IMR-90 (cell line): ENCODE measurements at regions not wholly inside any gene's neighbourhood (a gene's known extent, or its start where the extent isn't known, plus 50 kb on each side); places are given as distances from the start of the nearest gene placed in this dataset.

Source experiments
- ATAC-seq: fragments of 200-7000 bp; cut with Tn5 transposase; 2 replicates; pipeline ENCODE4 v1.9.1; 2020; ENCODE audit warnings: low read depth, mild to moderate bottlenecking, moderate library complexity
- BruUV-seq: library from RNA; stranded (reverse); fragments of 400-500 nt; replicated peaks from 2 replicates; lab custom pipeline; 2021; lab: Mats Ljungman, UMichigan
- CTCF ChIA-PET: fragments of 300-600 bp; formaldehyde crosslinking; extraction: SDS; loops from one replicate; lab custom pipeline; 2021; ENCODE audit warnings: antibody characterized with exemption; lab: Yijun Ruan, JAX
- POLR2A ChIA-PET: fragments of 300-600 bp; sonication (Branson Sonifier 250); formaldehyde crosslinking; loops from one replicate; lab custom pipeline; 2022; ENCODE audit warnings: antibody characterized with exemption; ENCODE audit not compliant: unreplicated experiment; lab: Charles Lee
- DNase-seq: peaks from one replicate; pipeline ENCODE4 v3.0.0; 2013
- H2AFZ ChIP-seq: replicated peaks from 2 replicates; pipeline ENCODE3; 2013; ENCODE audit warnings: low read length, mild to moderate bottlenecking; ENCODE audit not compliant: poor library complexity
- H2AK5ac ChIP-seq: 2 replicates; pipeline ENCODE4 v1.6.1; 2013; ENCODE audit warnings: low read depth, low read length, inconsistent platforms
- H2AK9ac ChIP-seq: replicated peaks from 2 replicates; pipeline ENCODE3; 2013; ENCODE audit warnings: mild to moderate bottlenecking, low read depth, low read length, moderate library complexity; ENCODE audit not compliant: poor library complexity
- H2BK120ac ChIP-seq: 2 replicates; pipeline ENCODE4 v1.6.1; 2013; ENCODE audit warnings: low read depth, low read length, inconsistent platforms
- H2BK15ac ChIP-seq: 3 replicates; pipeline ENCODE4 v1.6.1; 2013; ENCODE audit warnings: low read depth, low read length, inconsistent platforms
- H2BK20ac ChIP-seq: 2 replicates; pipeline ENCODE4 v1.6.1; 2013; ENCODE audit warnings: low read depth, mild to moderate bottlenecking, inconsistent platforms, low read length, moderate library complexity
- H2BK5ac ChIP-seq: 2 replicates; pipeline ENCODE4 v1.6.1; 2013; ENCODE audit warnings: mild to moderate bottlenecking, low read depth, low read length, inconsistent platforms; ENCODE audit not compliant: poor library complexity, severe bottlenecking
- H3K14ac ChIP-seq: replicated peaks from 2 replicates; pipeline ENCODE4 v1.6.1; 2013; ENCODE audit warnings: low read depth, low read length, inconsistent platforms
- H3K18ac ChIP-seq: 2 replicates; pipeline ENCODE4 v1.6.1; 2013; ENCODE audit warnings: low read depth, low read length, control low read depth
- H3K23ac ChIP-seq: 2 replicates; pipeline ENCODE4 v1.6.1; 2013; ENCODE audit warnings: low read depth, low read length, inconsistent platforms
- H3K27ac ChIP-seq: 2 replicates; pipeline ENCODE4 v1.5.1; 2013; ENCODE audit warnings: mild to moderate bottlenecking, control low read depth, low read length; ENCODE audit not compliant: insufficient read depth
- H3K27me3 ChIP-seq: 2 replicates; pipeline ENCODE4 v1.6.1; 2013; ENCODE audit warnings: low read length; ENCODE audit not compliant: control insufficient read depth, insufficient read depth
- H3K36me3 ChIP-seq: 2 replicates; pipeline ENCODE4 v1.6.1; 2013; ENCODE audit warnings: low read length, mixed read lengths; ENCODE audit not compliant: control insufficient read depth, insufficient read depth
- H3K4ac ChIP-seq: 2 replicates; pipeline ENCODE4 v1.6.1; 2013; ENCODE audit warnings: low read depth, low read length, inconsistent platforms
- H3K4me1 ChIP-seq: 2 replicates; pipeline ENCODE4 v1.6.1; 2013; ENCODE audit warnings: low read length, mixed read lengths; ENCODE audit not compliant: control insufficient read depth, insufficient read depth
- H3K4me2 ChIP-seq: 2 replicates; pipeline ENCODE4 v1.6.1; 2013; ENCODE audit warnings: low read depth, mild to moderate bottlenecking, control low read depth, low read length, moderate library complexity
- H3K4me3 ChIP-seq: 2 replicates; pipeline ENCODE4 v1.5.1; 2013; ENCODE audit warnings: low read depth, mild to moderate bottlenecking, control low read depth, low read length, moderate library complexity; ENCODE audit not compliant: insufficient read depth
- H3K56ac ChIP-seq: 2 replicates; pipeline ENCODE4 v1.6.1; 2013; ENCODE audit warnings: low read length, inconsistent platforms; ENCODE audit not compliant: insufficient read depth; ENCODE audit errors: extremely low read depth
- H3K79me1 ChIP-seq, 2 experiments: 2 replicates each; pipeline ENCODE4 v1.6.1; 2013; ENCODE audit warnings: low read length in 2 of 2, inconsistent platforms in 1 of 2, low read depth in 1 of 2
- H3K9ac ChIP-seq: 2 replicates; pipeline ENCODE4 v1.6.1; 2013; ENCODE audit warnings: low read depth, low read length, control low read depth
- H3K9me1 ChIP-seq: 2 replicates; pipeline ENCODE4 v1.6.1; 2013; ENCODE audit warnings: low read length, inconsistent platforms; ENCODE audit not compliant: insufficient read depth
- H3K9me3 ChIP-seq: 2 replicates; pipeline ENCODE4 v1.6.1; 2013; ENCODE audit warnings: low read length; ENCODE audit not compliant: control insufficient read depth, insufficient read depth
- H4K20me1 ChIP-seq: 2 replicates; pipeline ENCODE4 v1.6.1; 2013; ENCODE audit warnings: low read length, inconsistent platforms; ENCODE audit not compliant: insufficient read depth
- H4K5ac ChIP-seq: 2 replicates; pipeline ENCODE4 v1.6.1; 2013; ENCODE audit warnings: mild to moderate bottlenecking, low read depth, low read length, control low read depth
- H4K8ac ChIP-seq, 2 experiments: 2 replicates each; pipeline ENCODE4 v1.6.1; 2013; ENCODE audit warnings: low read depth in 2 of 2, low read length in 2 of 2, control low read depth in 1 of 2, inconsistent platforms in 1 of 2
- H4K91ac ChIP-seq: 2 replicates; pipeline ENCODE4 v1.6.1; 2013; ENCODE audit warnings: low read depth, low read length, inconsistent platforms; ENCODE audit not compliant: insufficient read depth
- CHD1 ChIP-seq: IDR thresholded peaks from 2 replicates; pipeline ENCODE4 v1.6.1; 2012; ENCODE audit warnings: low read depth, low read length, improper control_type of control experiment
- RAD21 ChIP-seq: IDR thresholded peaks from 2 replicates; pipeline ENCODE4 v1.6.1; 2012; ENCODE audit warnings: low read length, improper control_type of control experiment
- WGBS, 2 experiments: methylation state at CpG; one replicate each; pipeline versions ENCODE4 v1.1.5 to v1.1.7; 2013; ENCODE audit warnings: missing lambda C conversion rate in 2 of 2; ENCODE audit not compliant: insufficient read length in 1 of 2; ENCODE audit errors: extremely low coverage in 2 of 2; 5-methylcytosine and 5-hydroxymethylcytosine counted together
- dilution Hi-C: fragments of 300-500 bp; cut with HindIII; formaldehyde crosslinking; loops from one replicate; pipeline ENCODE4 v1.14.3; 2018; ENCODE audit warnings: low sequenced_read_pairs; ENCODE audit not compliant: unreplicated experiment
- in situ Hi-C: fragments of 300-500 bp; cut with MboI; formaldehyde crosslinking; loops from 3 replicates; pipeline ENCODE4 v1.14.3; 2019; ENCODE audit warnings: low sequenced_read_pairs, inconsistent platforms, mixed read lengths
- intact Hi-C: fragments of 100-400 bp; cut with micrococcal nuclease; formaldehyde crosslinking; loops from 2 replicates; pipeline ENCODE4 v1.10.0; 2022

DNA sequence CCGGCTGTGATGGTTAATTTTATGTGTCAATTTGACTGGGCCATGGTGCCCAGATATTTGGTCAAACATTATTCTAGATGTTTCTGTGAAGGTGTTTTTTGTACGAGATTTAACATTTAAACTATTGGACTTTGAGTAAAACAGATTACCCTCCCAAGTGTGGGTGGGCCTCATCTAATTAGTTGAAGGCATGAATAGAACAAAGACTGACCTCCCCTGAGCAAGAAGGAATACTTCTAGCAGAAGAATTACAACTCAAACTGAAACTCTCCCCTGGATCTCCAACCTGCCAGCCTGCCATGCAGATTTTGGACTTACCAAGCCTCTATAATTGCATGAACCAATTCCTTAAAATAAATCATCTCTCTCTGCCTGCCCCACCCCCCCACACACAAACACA lies 132.5 kb downstream of the DHX15 start:
- Histone ChIP-seq H2BK120ac (no peak overlapping the region), H2BK20ac (no peak overlapping the region), H2AFZ (no peak overlapping the region), H4K8ac (no peak overlapping the region), H3K79me1 (no peaks in the 10 kb centered on the region), H3K9ac (no peak overlapping the region), H3K18ac (no peak overlapping the region), H4K20me1 (no peaks in the 10 kb centered on the region), H2AK5ac (no peak overlapping the region), H3K14ac (no peak overlapping the region), H3K4me2 (no peak overlapping the region), H2AK9ac (no peak overlapping the region), H2BK15ac (no peak overlapping the region), H3K27ac (no peak overlapping the region), H3K36me3 (no peaks in the 10 kb centered on the region), H3K4me3 (no peak overlapping the region), H3K9me1 (no peaks in the 10 kb centered on the region), H3K27me3 (peaks cover 1% of the 10 kb centered on the region), H4K91ac (no peak overlapping the region), H2BK5ac (no peak overlapping the region), H3K4me1 (no peaks in the 10 kb centered on the region), H3K56ac (no peak overlapping the region), H3K9me3 (peaks cover 2% of the 10 kb centered on the region; the same call in 1 of the 2 replicates), H4K5ac (no peak overlapping the region), H3K23ac (no peak overlapping the region), H3K4ac (no peak overlapping the region)
- no TSS peak for BruUV-seq
- DNase-seq (no peak), ATAC-seq (no peak)
- ChIA-PET POLR2A (no interaction called here), CTCF (no interaction called here)
- intact Hi-C loops: no loop called here
- no CpG with 5 or more reads among the region's 2 CpGs for WGBS, 2 experiments
- TF ChIP-seq CHD1 (no peak), RAD21 (no peak)
- in situ Hi-C loops: no loop called here
- dilution Hi-C loops: no loop called here
